ENCODE measurements at regions not wholly inside any gene's neighbourhood (a gene's known extent, or its start where the extent isn't known, plus 50 kb on each side); places are given as distances from the start of the nearest gene placed in this dataset.
"Not testable (repeated sequence)": the region's sequence is repeated elsewhere in the genome, so short reads cannot be mapped to it uniquely, and the experiment has no call there.

GRCh38 chr3:128549283-128550112 lies 56.5 kb upstream of the GATA2 start:
- peak; percentile 92 for DNase-seq (ENCODE audit: low read depth, low spot score)

GRCh38 chr3:128548426-128549282 lies 55.7 kb upstream of the GATA2 start:
- no peak for DNase-seq (ENCODE audit: low read depth, low spot score)

DNA sequence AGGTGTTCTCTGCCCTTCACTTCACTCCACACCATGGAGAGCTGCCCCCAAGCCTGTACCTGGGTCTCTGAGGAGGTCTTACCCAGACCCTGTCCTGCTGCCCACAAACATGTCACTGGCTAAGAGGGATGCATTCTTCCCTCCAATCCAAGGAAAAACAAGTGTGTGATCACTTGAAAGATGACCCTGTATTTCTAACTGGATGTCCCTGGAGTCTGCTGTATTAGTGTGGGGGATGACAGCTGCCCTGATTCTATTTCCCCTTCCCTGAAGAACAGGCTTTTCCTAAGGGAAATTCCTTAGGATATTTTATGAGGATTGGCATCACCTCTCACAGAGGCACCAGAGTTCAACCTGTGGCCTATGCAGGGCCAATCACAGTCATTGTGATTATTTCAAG lies 55.0 kb upstream of the GATA2 start:
- no peak for DNase-seq (ENCODE audit: low read depth, low spot score)

DNA sequence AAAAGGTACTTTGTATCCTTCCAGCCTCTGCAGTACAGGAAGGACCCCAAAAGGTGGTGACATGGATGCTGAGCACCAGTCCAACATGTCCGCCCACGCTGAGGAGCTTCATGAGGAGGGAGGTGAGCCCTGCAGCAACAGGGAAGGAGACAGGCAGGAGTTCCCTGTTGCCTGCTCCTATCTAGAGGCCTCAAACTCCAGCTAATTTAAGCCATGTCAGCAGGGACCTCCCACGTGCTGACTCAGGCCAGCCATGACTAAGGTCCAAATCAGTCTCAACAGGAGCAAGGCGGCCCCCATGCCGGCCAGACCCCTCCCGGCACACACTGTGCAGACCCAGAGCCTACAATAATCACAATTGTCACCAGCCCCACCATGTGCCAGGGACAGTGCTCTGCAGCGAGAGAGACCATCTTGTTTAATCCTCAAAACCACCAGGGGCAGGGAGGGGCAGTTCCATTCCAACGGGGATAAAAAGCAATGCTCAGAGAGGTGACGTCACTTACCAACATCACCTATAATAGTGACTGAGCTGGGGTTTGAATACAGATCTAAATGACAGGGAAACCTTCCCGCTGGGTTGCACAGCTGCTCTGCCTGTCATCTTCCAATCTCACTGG lies 54.5 kb upstream of the GATA2 start:
- DNase-seq (ENCODE audit: low read depth, low spot score): peak; percentile 59

GRCh38 chr3:128546646-128547045 lies 53.6 kb upstream of the GATA2 start:
- no peak for DNase-seq (ENCODE audit: low read depth, low spot score)

DNA sequence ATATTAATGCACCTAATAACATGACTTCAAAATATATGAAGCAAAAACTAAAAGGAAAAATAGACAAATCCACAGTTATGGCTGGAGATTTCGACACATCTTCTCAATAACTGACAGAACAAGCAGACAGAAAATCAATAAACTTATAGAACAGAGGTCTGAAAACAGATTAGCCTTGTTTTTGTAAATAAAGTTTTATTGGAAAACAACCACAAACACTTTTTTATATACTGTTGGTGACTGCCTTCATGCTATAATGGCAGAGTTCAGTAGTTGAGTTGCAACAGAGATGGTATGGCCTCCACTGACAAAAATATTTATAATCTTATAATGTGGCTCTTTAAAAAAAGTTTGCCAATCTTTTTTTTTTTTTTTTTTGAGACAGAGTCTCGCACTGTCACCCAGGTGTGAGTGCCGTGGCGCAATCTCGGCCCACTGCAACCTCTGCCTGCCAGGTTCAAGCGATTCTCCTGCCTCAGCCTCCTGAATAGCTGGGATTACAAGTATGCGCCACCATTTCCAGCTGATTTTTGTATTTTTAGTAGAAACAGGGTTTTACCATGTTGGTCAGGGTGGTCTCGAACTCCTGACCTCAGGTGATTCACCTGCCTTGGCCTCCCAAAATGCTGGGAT lies 52.2 kb upstream of the GATA2 start:
- no peak for DNase-seq (ENCODE audit: low read depth, low spot score)

- DNase-seq (ENCODE audit: low read depth, low spot score): no peak
These were observed 51.2 kb upstream of the GATA2 start for GRCh38 chr3:128544190-128544589.

GRCh38 chr3:128543570-128544174 lies 50.7 kb upstream of the GATA2 start:
- DNase-seq (ENCODE audit: low read depth, low spot score): not testable (repeated sequence)

Data from astrocyte of the hippocampus (primary cell).